ENCODE measurements at regions not wholly inside any gene's neighbourhood (a gene's known extent, or its start where the extent isn't known, plus 50 kb on each side); places are given as distances from the start of the nearest gene placed in this dataset.

GRCh38 chr1:79604490-79605198, 598.1 kb upstream of the ADGRL4 start:
- no peak for DNase-seq

GRCh38 chr1:79603843-79604242, 597.3 kb upstream of the ADGRL4 start:
- no peak for DNase-seq

GRCh38 chr1:79599257-79599656, 592.7 kb upstream of the ADGRL4 start:
- DNase-seq = no peak

- no peak for DNase-seq
Measured at GRCh38 chr1:79595931-79596330, 589.4 kb upstream of the ADGRL4 start.

- DNase-seq = no peak
Measured at GRCh38 chr1:79594121-79594698, 587.7 kb upstream of the ADGRL4 start.

GRCh38 chr1:79592707-79593106, 586.2 kb upstream of the ADGRL4 start:
- no peak for DNase-seq

GRCh38 chr1:79588719-79589118, 582.2 kb upstream of the ADGRL4 start:
- no peak for DNase-seq

GRCh38 chr1:79587229-79587628, 580.7 kb upstream of the ADGRL4 start:
- DNase-seq = no peak

GRCh38 chr1:79585801-79586200, 579.3 kb upstream of the ADGRL4 start:
- no peak for DNase-seq

GRCh38 chr1:79575424-79575823, 568.9 kb upstream of the ADGRL4 start:
- DNase-seq = no peak

- no peak for DNase-seq
Measured at GRCh38 chr1:79568411-79568810, 561.9 kb upstream of the ADGRL4 start.

- no peak for DNase-seq
Measured at GRCh38 chr1:79561521-79561978, 555.0 kb upstream of the ADGRL4 start.

- DNase-seq = no peak
Measured at GRCh38 chr1:79556189-79556588, 549.7 kb upstream of the ADGRL4 start.

GRCh38 chr1:79554688-79555087, 548.2 kb upstream of the ADGRL4 start:
- no peak for DNase-seq

- no peak for DNase-seq
Measured at GRCh38 chr1:79551321-79551720, 544.8 kb upstream of the ADGRL4 start.

GRCh38 chr1:79550402-79550801, 543.9 kb upstream of the ADGRL4 start:
- no peak for DNase-seq

- DNase-seq = no peak
Measured at GRCh38 chr1:79549201-79549600, 542.7 kb upstream of the ADGRL4 start.

GRCh38 chr1:79547514-79547913, 541.0 kb upstream of the ADGRL4 start:
- DNase-seq = no peak

- no peak for DNase-seq
Measured at GRCh38 chr1:79543394-79543793, 536.9 kb upstream of the ADGRL4 start.

GRCh38 chr1:79539001-79539400, 532.5 kb upstream of the ADGRL4 start:
- no peak for DNase-seq

GRCh38 chr1:79532555-79532954, 526.0 kb upstream of the ADGRL4 start:
- no peak for DNase-seq

GRCh38 chr1:79531790-79532189, 525.3 kb upstream of the ADGRL4 start:
- no peak for DNase-seq

GRCh38 chr1:79530476-79530875, 523.9 kb upstream of the ADGRL4 start:
- no peak for DNase-seq

- no peak for DNase-seq
Measured at GRCh38 chr1:79530055-79530454, 523.5 kb upstream of the ADGRL4 start.

- DNase-seq = no peak
Measured at GRCh38 chr1:79524126-79524525, 517.6 kb upstream of the ADGRL4 start.
